HG02973 (cell line): ENCODE measurements at regions not wholly inside any gene's neighbourhood (a gene's known extent, or its start where the extent isn't known, plus 50 kb on each side); places are given as distances from the start of the nearest gene placed in this dataset.
"Not testable (repeated sequence)": the region's sequence is repeated elsewhere in the genome, so short reads cannot be mapped to it uniquely, and the experiment has no call there.

ENCODE experiments used
- ATAC-seq: cut with Tn5 transposase; IDR thresholded peaks from one replicate; pipeline ENCODE4 v1.9.1; 2021; ENCODE audit warnings: moderate library complexity; ENCODE audit not compliant: unreplicated experiment

DNA sequence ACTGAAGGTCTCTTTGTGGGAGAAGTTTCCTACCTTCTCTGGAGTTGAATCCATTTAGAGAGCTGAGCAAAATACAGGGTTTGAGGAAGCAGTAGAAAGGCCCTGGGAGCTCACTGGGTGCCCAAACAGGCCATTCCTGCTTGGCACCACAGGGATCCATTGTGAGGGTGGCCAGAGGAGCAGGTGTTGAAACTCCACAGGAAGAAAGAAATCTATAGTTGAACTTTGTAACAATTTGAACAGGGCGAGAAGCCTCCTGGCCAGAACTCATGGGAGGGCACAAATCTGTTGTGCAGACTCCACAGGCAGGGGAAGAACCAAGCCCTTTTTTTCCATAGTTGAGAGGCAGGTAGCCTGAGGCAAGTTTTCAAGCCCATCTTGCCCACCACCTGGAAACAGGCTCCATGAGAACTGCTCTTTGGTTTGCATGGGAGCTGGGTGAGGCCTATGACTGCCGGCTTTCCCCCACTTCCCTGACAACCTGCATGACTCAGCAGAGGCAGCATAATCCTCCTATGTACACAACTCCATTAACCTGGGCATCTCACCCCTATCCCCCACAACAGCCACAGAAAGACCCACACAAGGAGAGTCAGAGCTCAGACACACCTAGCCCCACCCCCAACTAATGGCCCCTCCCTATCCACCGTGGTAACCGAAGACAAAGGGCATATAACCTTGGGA lies 1053.0 kb downstream of the TSN start:
- ATAC-seq, result no peak

GRCh38 chr2:122812214-122812613 lies 1056.8 kb downstream of the TSN start:
- ATAC-seq, result not testable (repeated sequence)

DNA sequence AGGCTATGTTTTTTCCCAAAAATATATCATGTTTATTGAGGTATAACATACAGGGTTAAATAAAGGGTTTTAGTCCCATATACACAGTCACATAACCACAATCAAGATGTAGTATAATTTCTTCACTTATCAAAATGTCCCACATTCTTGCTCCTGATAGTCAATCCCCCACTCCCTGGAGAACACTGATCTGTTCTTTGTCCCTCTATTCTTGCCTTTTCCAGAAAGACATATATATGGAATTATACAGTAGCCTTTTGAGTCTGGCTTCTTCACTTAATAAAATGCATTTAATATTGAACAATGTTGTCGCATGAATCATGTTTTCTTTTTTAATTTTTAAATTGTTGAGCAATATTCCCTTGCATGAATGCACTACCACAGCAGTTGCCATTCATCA lies 1059.7 kb downstream of the TSN start:
- ATAC-seq, result no peak

- no peak for ATAC-seq
Measured at GRCh38 chr2:122816803-122817202, 1061.4 kb downstream of the TSN start.

GRCh38 chr2:122822319-122822718 lies 1066.9 kb downstream of the TSN start:
- no peak for ATAC-seq

GRCh38 chr2:122830157-122830556 lies 1074.7 kb downstream of the TSN start:
- ATAC-seq, result no peak

DNA sequence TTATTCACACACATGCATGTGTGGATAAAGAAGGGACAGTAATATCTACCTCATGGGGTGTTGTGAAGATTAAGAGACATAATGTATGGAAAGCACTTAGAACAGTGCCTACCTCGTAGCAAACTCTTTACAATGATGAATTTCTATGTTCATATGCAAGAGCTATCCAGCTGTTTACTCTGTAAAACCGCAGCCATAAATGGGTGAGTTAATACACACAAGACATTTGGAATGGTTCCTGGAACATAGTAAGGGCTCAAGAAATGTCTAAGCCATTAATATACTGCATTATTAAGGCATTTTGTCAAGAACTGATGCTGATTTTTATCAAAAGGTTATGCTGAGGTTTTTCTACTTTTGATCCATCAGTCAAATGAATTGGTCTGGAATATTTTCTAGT lies 1076.2 kb downstream of the TSN start:
- no peak for ATAC-seq

- ATAC-seq, result no peak
Measured at GRCh38 chr2:122843503-122843902, 1088.1 kb downstream of the TSN start.

DNA sequence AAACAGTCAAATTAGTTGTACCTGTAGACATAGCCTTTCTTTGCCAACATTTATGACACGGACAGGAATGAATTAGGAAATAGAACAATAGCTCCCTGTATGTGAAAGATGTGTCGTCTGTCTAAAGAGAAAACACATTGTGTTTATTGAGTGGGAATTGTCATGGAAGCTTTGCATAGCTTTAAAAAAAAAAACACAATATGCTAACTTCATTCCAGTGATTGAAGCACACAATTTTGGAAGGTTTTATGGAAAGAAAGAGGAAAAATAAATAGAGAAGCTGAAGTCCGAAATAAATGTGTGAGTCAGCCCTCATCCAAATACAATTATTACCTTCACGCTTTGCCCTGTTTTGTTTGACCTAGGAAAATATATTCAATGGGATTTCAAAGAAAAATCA lies 1095.7 kb downstream of the TSN start:
- no peak for ATAC-seq

DNA sequence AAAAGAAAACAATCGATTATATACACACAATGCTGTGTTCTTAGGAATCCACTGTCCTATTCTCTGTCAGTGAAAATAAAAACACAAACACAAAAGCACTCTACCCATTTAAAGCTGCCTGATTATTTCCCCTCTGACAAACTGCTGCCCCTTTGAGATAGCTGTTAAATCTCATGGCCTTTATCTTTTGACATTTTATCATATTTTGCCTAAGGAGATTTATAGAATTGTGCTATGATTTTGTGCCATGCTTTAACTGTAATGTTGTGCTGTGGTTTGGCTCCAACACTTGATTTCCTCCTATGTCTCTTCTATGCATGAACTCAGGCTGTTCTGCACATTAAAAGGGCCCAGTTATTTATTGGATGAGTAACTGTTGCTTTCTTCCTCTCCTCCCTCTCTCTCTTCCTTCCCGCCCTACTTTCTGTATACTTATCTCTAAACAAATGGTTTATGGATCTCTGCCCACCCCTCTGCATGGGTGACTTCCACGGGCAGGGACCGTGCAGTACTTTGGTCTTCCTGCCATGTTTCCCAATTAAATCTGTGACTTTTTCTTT lies 1096.6 kb downstream of the TSN start:
- no peak for ATAC-seq

- ATAC-seq, result no peak
Measured at GRCh38 chr2:122856696-122857095, 1101.2 kb downstream of the TSN start.

DNA sequence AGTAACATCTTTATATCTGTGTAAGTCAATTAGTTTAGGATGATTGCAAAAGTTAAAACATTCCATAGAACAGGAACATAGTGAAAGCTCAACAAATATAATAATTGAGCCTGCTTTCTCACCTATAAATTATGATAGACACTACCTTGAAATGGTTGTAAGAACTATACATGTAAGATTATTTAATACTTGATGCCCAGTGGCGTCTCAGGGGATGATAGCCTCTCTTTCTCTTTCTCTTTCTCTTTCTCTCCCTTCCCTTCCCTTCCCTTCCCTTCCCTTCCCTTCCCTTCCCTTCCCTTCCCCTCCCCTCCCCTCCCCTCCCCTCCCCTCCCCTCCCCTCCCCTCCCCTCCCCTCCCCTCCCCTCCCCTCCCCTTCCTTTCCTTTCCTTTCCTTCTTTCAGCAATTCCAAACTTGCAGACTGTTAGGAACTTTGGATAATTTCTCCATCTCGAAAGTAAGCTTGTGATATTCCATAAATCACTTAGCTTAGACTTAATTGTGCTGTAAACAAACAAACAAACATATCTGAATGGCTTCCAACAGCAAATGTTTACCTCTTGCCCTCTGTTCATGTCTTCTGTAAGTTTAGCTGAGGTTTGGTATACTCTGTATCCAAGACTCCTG lies 1102.7 kb downstream of the TSN start:
- ATAC-seq, result no peak

GRCh38 chr2:122858813-122859212 lies 1103.4 kb downstream of the TSN start:
- ATAC-seq, result no peak

GRCh38 chr2:122859260-122859659 lies 1103.8 kb downstream of the TSN start:
- ATAC-seq, result no peak

GRCh38 chr2:122863532-122863931 lies 1108.1 kb downstream of the TSN start:
- no peak for ATAC-seq

- no peak for ATAC-seq
Measured at GRCh38 chr2:122864728-122865127, 1109.3 kb downstream of the TSN start.

- ATAC-seq, result no peak
Measured at GRCh38 chr2:122866095-122866494, 1110.6 kb downstream of the TSN start.

DNA sequence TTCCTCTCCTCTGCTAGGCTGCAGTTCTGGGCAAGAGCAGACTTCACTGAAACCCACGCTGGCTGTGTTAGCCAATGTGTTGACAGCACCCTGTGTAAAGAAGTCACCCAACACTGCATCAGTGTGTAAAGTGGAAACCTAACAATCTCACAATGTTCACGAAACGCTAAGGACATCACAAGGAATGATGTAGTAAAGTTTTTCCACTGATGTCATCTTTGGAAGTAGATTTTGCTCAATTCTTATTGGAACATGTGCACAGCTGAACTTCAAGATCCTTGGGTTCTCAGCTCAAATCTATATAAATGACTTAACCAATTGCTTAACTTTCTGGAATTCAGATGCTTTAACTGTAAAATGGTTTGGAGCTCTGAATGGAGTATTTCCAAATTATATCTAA lies 1112.5 kb downstream of the TSN start:
- no peak for ATAC-seq

GRCh38 chr2:122868646-122869275 lies 1113.3 kb downstream of the TSN start:
- ATAC-seq, result no peak

- ATAC-seq, result no peak
Measured at GRCh38 chr2:122873951-122874350, 1118.5 kb downstream of the TSN start.

DNA sequence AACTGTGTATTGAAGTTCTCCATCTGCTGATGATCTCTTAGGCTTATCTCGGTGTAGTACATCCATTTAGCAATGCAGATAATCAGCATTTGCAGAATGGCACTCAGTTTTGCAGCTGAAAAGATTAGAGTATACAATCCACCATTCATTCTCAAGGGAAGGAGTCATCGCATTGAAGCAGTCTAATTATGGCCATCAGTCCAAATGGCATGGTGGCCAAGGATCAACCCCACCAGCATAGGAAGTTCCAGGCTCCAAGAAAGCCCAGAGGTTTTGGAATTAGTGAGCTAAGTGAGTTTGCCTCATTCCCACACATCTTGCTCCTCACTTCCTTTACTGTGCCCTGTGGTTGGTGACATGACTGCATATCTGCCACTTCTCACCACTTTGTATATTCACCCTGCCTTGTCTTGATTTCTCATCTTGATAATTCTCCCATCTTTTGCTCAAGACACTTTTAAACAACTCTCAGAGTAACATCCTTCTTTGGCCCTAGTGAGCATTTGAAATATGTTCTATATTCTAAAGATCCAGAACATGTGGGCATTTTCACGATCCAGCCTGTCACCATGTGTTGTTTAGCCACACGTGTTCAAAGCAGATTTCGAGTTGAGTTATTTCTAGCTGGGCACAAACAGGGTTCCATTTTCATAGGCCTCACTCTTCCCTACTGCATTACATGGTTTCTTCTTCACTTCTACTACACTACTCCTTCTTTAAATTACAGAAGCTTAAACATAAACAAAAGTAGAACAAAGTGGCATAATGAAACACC lies 1119.8 kb downstream of the TSN start:
- no peak for ATAC-seq
